ENCODE measurements at regions not wholly inside any gene's neighbourhood (a gene's known extent, or its start where the extent isn't known, plus 50 kb on each side); places are given as distances from the start of the nearest gene placed in this dataset.

DNA sequence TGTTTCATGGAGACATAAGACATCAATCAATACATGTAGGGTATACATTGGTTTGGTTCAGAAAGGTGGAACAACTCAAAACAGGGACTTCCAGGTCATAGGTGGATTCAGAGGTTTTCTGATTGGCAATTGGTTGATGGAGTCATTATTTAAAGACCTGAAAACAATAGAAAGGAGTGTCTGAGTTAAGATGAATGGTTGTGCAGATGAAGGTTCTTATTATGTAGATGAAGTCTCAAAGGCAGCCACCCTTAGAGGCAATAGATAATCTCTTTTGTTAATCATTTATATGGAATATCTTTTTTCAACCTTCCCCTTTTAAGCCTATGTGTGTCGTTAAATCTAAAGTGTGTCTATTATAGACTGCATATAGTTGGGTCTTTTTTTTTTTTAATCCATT is 67.8 kb upstream of the LYPLAL1 start:
- in situ Hi-C loops (cut with HindIII; ENCODE audit: low pct_ligation_motif_present, low sequenced_read_pairs), result no loop called here
- TF ChIP-seq, protein P1, sequence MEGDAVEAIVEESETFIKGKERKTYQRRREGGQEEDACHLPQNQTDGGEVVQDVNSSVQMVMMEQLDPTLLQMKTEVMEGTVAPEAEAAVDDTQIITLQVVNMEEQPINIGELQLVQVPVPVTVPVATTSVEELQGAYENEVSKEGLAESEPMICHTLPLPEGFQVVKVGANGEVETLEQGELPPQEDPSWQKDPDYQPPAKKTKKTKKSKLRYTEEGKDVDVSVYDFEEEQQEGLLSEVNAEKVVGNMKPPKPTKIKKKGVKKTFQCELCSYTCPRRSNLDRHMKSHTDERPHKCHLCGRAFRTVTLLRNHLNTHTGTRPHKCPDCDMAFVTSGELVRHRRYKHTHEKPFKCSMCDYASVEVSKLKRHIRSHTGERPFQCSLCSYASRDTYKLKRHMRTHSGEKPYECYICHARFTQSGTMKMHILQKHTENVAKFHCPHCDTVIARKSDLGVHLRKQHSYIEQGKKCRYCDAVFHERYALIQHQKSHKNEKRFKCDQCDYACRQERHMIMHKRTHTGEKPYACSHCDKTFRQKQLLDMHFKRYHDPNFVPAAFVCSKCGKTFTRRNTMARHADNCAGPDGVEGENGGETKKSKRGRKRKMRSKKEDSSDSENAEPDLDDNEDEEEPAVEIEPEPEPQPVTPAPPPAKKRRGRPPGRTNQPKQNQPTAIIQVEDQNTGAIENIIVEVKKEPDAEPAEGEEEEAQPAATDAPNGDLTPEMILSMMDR (IDR thresholded peaks at IDR 0.05; ENCODE audit: low read depth, low read length, missing control alignments), result no peak
- Histone ChIP-seq H3K27ac (no peak overlapping the region), H3K36me3 (replicated peaks) (no peaks in the 10 kb centered on the region), H3K4me3 (ENCODE audit: low read depth, low read length) (no peak overlapping the region), H3K27me3 (replicated peaks) (no peaks in the 10 kb centered on the region)
- no peak for DNase-seq

DNA sequence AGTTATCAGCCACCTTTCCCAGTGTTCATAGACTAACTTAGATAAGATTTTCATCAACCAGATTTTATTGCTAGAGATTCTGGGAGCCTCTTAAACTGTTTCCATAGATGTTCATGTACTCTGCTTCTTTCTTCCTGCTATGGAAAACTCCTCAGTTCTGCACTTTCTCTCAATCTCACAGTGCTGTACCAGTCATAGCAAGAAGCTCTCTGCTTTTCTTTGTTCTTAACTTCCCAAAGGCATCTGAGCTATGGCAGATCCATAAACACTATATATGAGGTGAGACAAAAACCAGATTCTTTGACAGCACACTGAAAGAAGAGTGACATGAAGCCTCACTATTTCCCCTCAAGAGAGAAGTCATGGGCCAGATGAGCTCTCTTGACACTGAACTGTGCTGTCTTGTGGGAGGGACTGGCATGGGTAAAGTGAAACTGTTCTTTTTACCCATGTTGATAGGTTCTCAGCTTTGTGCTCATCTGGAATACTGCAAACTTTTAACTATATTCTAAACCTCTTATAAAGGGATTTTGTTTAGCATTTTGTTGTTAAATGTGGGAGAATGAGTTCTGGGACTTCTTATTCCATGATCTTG is 64.2 kb upstream of the LYPLAL1 start:
- Histone ChIP-seq H3K27ac (no peak overlapping the region), H3K4me3 (ENCODE audit: low read depth, low read length) (no peak overlapping the region), H3K36me3 (replicated peaks) (no peaks in the 10 kb centered on the region), H3K27me3 (replicated peaks) (no peaks in the 10 kb centered on the region)
- TF ChIP-seq, protein P1 (IDR thresholded peaks at IDR 0.05; ENCODE audit: low read depth, low read length, missing control alignments), result no peak
- no peak for DNase-seq
- in situ Hi-C loops (cut with HindIII; ENCODE audit: low pct_ligation_motif_present, low sequenced_read_pairs), result no loop called here

GRCh38 chr1:219113261-219113660 is 60.4 kb upstream of the LYPLAL1 start:
- H3K27ac ChIP-seq, result no peak overlapping the region
- no peaks in the 10 kb centered on the region for H3K27me3 ChIP-seq (replicated peaks)
- H3K4me3 ChIP-seq (ENCODE audit: low read depth, low read length), result no peak overlapping the region
- TF ChIP-seq, protein P1 (IDR thresholded peaks at IDR 0.05; ENCODE audit: low read depth, low read length, missing control alignments), result no peak
- H3K36me3 ChIP-seq (replicated peaks), result no peaks in the 10 kb centered on the region
- in situ Hi-C loops (cut with HindIII; ENCODE audit: low pct_ligation_motif_present, low sequenced_read_pairs), result no loop called here
- no peak for DNase-seq

GRCh38 chr1:219114014-219114413 is 59.7 kb upstream of the LYPLAL1 start:
- TF ChIP-seq, protein P1 (IDR thresholded peaks at IDR 0.05; ENCODE audit: low read depth, low read length, missing control alignments), result no peak
- H3K27me3 ChIP-seq (replicated peaks), result no peaks in the 10 kb centered on the region
- H3K27ac ChIP-seq, result no peak overlapping the region
- no peaks in the 10 kb centered on the region for H3K36me3 ChIP-seq (replicated peaks)
- no peak overlapping the region for H3K4me3 ChIP-seq (ENCODE audit: low read depth, low read length)
- DNase-seq, result no peak
- in situ Hi-C loops (cut with HindIII; ENCODE audit: low pct_ligation_motif_present, low sequenced_read_pairs), result no loop called here

DNA sequence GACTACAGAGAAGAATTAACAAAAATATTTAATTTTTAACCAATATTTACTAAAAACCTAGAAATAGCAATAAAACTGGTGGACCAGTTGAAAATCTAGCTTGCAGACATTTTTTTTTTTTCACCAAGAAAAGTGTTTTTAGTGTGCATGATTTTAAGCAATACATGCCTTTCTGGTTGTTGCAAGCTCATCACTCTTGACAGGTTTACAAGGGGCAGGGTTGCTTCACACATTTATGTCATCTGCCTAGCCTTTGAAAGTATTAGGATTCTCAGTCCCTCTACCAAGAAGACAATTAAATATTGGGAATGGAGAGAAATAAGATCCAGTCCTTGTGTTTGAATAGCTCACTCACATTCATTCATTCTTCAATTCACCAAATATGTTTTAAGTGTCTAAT is 53.8 kb upstream of the LYPLAL1 start:
- H3K36me3 ChIP-seq (replicated peaks), result no peaks in the 10 kb centered on the region
- H3K27me3 ChIP-seq (replicated peaks), result no peaks in the 10 kb centered on the region
- DNase-seq, result no peak
- TF ChIP-seq, protein P1 (IDR thresholded peaks at IDR 0.05; ENCODE audit: low read depth, low read length, missing control alignments), result no peak
- in situ Hi-C loops (cut with HindIII; ENCODE audit: low pct_ligation_motif_present, low sequenced_read_pairs), result no loop called here
- H3K4me3 ChIP-seq (ENCODE audit: low read depth, low read length), result no peak overlapping the region
- H3K27ac ChIP-seq, result no peak overlapping the region
